ENCODE measurements at regions not wholly inside any gene's neighbourhood (a gene's known extent, or its start where the extent isn't known, plus 50 kb on each side); places are given as distances from the start of the nearest gene placed in this dataset.
A peak's percentile ranks its signal among the peaks of the same experiment; 100 is the strongest.

- Histone ChIP-seq H4K20me1 (ENCODE audit: insufficient read depth, low read length, poor library complexity, severe bottlenecking) (no peaks in the 10 kb centered on the region), H3K36me3 (ENCODE audit: insufficient read depth, low read length) (no peaks in the 10 kb centered on the region), H3K27me3 (ENCODE audit: insufficient read depth, low read length, poor library complexity, severe bottlenecking) (no peaks in the 10 kb centered on the region), H3K79me2 (ENCODE audit: insufficient read depth, low read length) (no peaks in the 10 kb centered on the region), H3K4me1 (ENCODE audit: insufficient read depth, low read length, poor library complexity, severe bottlenecking) (peaks cover 6% of the 10 kb centered on the region), H3K9ac (ENCODE audit: low read depth, low read length, poor library complexity, severe bottlenecking) (no peak overlapping the region), H3F3A (ENCODE audit: low read depth) (no peaks in the 10 kb centered on the region), H3K9me2 (replicated peaks; ENCODE audit: low read depth, low read length) (no peaks in the 10 kb centered on the region), H3K4me3 (ENCODE audit: low read length, poor library complexity, severe bottlenecking) (no peak overlapping the region), H3K4me2 (ENCODE audit: low read depth, low read length, poor library complexity, severe bottlenecking) (no peak overlapping the region), H3K9me3 (ENCODE audit: insufficient read depth, low read depth, low read length) (no peaks in the 10 kb centered on the region), H2AFZ (ENCODE audit: low read length) (no peak overlapping the region)
- TF ChIP-seq CTCF (conservative IDR thresholded peaks at IDR 0.05; ENCODE audit: low read length) = no peak
- no peak for TF ChIP-seq EZH2phosphoT487 (IDR thresholded peaks at IDR 0.05; ENCODE audit: borderline replicate concordance)
Observed at GRCh38 chr4:112905728-112906127, 143.7 kb upstream of the ANK2 start.

GRCh38 chr4:112908511-112908910 lies 140.9 kb upstream of the ANK2 start:
- Histone ChIP-seq H3K36me3 (ENCODE audit: insufficient read depth, low read length) (no peaks in the 10 kb centered on the region), H3K4me3 (ENCODE audit: low read length, poor library complexity, severe bottlenecking) (no peak overlapping the region), H3K27me3 (ENCODE audit: insufficient read depth, low read length, poor library complexity, severe bottlenecking) (no peaks in the 10 kb centered on the region), H3F3A (ENCODE audit: low read depth) (no peaks in the 10 kb centered on the region), H3K4me2 (ENCODE audit: low read depth, low read length, poor library complexity, severe bottlenecking) (no peak overlapping the region), H3K9me2 (replicated peaks; ENCODE audit: low read depth, low read length) (no peaks in the 10 kb centered on the region), H3K9me3 (ENCODE audit: insufficient read depth, low read depth, low read length) (no peaks in the 10 kb centered on the region), H3K9ac (ENCODE audit: low read depth, low read length, poor library complexity, severe bottlenecking) (no peak overlapping the region), H2AFZ (ENCODE audit: low read length) (peak overlapping the region; percentile 72), H3K4me1 (ENCODE audit: insufficient read depth, low read length, poor library complexity, severe bottlenecking) (peaks cover 6% of the 10 kb centered on the region), H3K79me2 (ENCODE audit: insufficient read depth, low read length) (no peaks in the 10 kb centered on the region), H4K20me1 (ENCODE audit: insufficient read depth, low read length, poor library complexity, severe bottlenecking) (no peaks in the 10 kb centered on the region)
- TF ChIP-seq EZH2phosphoT487 (IDR thresholded peaks at IDR 0.05; ENCODE audit: borderline replicate concordance) (no peak), CTCF (conservative IDR thresholded peaks at IDR 0.05; ENCODE audit: low read length) (no peak)

- TF ChIP-seq CTCF (conservative IDR thresholded peaks at IDR 0.05; ENCODE audit: low read length) = no peak
- no peak for TF ChIP-seq EZH2phosphoT487 (IDR thresholded peaks at IDR 0.05; ENCODE audit: borderline replicate concordance)
- Histone ChIP-seq H3K4me3 (ENCODE audit: low read length, poor library complexity, severe bottlenecking) (no peak overlapping the region), H3K4me2 (ENCODE audit: low read depth, low read length, poor library complexity, severe bottlenecking) (no peak overlapping the region)
Observed at GRCh38 chr4:112910109-112910736, 139.2 kb upstream of the ANK2 start.

More at GRCh38 chr4:112910109-112910736, 139.2 kb upstream of the ANK2 start:
- H2AFZ ChIP-seq (ENCODE audit: low read length) = no peak overlapping the region
- no peaks in the 10 kb centered on the region for H3K9me2 ChIP-seq (replicated peaks; ENCODE audit: low read depth, low read length)
- H3F3A ChIP-seq (ENCODE audit: low read depth) = no peaks in the 10 kb centered on the region
- no peaks in the 10 kb centered on the region for H3K27me3 ChIP-seq (ENCODE audit: insufficient read depth, low read length, poor library complexity, severe bottlenecking)
- H3K36me3 ChIP-seq (ENCODE audit: insufficient read depth, low read length) = no peaks in the 10 kb centered on the region
- H3K9ac ChIP-seq (ENCODE audit: low read depth, low read length, poor library complexity, severe bottlenecking) = no peak overlapping the region
- H3K79me2 ChIP-seq (ENCODE audit: insufficient read depth, low read length) = no peaks in the 10 kb centered on the region
- peaks cover 6% of the 10 kb centered on the region for H3K4me1 ChIP-seq (ENCODE audit: insufficient read depth, low read length, poor library complexity, severe bottlenecking)
- H4K20me1 ChIP-seq (ENCODE audit: insufficient read depth, low read length, poor library complexity, severe bottlenecking) = no peaks in the 10 kb centered on the region
- H3K9me3 ChIP-seq (ENCODE audit: insufficient read depth, low read depth, low read length) = no peaks in the 10 kb centered on the region
